ENCODE measurements at regions not wholly inside any gene's neighbourhood (a gene's known extent, or its start where the extent isn't known, plus 50 kb on each side); places are given as distances from the start of the nearest gene placed in this dataset.

GRCh38 chr15:91547356-91547755, 306.2 kb upstream of the SLCO3A1 start:
- Histone ChIP-seq H3K36me3 (ENCODE audit: insufficient read depth, low read length) (no peaks in the 10 kb centered on the region), H3K4me1 (ENCODE audit: insufficient read depth, low read length, poor library complexity, severe bottlenecking) (no peaks in the 10 kb centered on the region), H3K9me2 (ENCODE audit: insufficient read depth, low read length) (no peaks in the 10 kb centered on the region), H2AFZ (ENCODE audit: low read length) (no peak overlapping the region), H3K4me3 (ENCODE audit: low read depth, low read length, poor library complexity, severe bottlenecking) (no peak overlapping the region), H3K79me2 (ENCODE audit: insufficient read depth, low read depth, low read length) (no peaks in the 10 kb centered on the region), H4K20me1 (ENCODE audit: insufficient read depth, low read length) (no peaks in the 10 kb centered on the region), H3K27ac (ENCODE audit: low read depth, low read length, poor library complexity, severe bottlenecking) (no peak overlapping the region), H3K9me3 (ENCODE audit: low read length) (no peaks in the 10 kb centered on the region), H3K4me2 (ENCODE audit: low read length) (no peak overlapping the region)
- no peak for DNase-seq (ENCODE audit: low spot score)
- intact Hi-C loops (cut with micrococcal nuclease; ENCODE audit: unreplicated experiment) = no loop called here
- BruUV-seq (replicated peaks) = no TSS peak
- POLR2A ChIA-PET = interaction anchor here (0.5 kb wide), 1 partner anchor 259 kb away, joined by 3 read pairs; no protein-coding TSS in a partner anchor
- TF ChIP-seq CTCF (conservative IDR thresholded peaks at IDR 0.05; ENCODE audit: low read length) (no peak), EZH2phosphoT487 (IDR thresholded peaks at IDR 0.05; ENCODE audit: borderline replicate concordance, low read depth, low read length) (no peak)
- CTCF ChIA-PET (ENCODE audit: unreplicated experiment) = no interaction called here

DNA sequence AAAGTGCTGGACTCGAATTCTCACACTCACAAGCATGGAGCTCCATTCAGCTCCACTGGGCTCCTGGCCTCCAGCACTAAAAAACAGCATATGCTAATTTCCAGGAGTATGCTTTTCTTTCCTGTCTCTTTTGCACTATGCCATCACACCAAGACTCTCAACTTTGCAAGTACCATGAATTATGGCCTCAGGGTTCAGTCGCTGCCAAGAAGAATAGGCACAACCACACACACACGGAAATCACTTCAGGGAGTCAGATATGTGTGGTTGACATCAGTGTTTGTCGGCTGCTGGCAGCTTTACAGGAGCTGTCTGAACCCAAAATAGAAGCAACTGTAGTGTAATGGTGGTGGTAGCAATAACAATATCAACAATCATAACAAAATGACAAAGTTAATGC, 305.0 kb upstream of the SLCO3A1 start:
- no peak overlapping the region for H2AFZ ChIP-seq (ENCODE audit: low read length)
- BruUV-seq (replicated peaks) = no TSS peak

More for the DNA sequence above, 305.0 kb upstream of the SLCO3A1 start:
- Histone ChIP-seq H4K20me1 (ENCODE audit: insufficient read depth, low read length) (no peaks in the 10 kb centered on the region), H3K79me2 (ENCODE audit: insufficient read depth, low read depth, low read length) (no peaks in the 10 kb centered on the region), H3K9me3 (ENCODE audit: low read length) (no peaks in the 10 kb centered on the region), H3K4me2 (ENCODE audit: low read length) (no peak overlapping the region), H3K9me2 (ENCODE audit: insufficient read depth, low read length) (no peaks in the 10 kb centered on the region), H3K36me3 (ENCODE audit: insufficient read depth, low read length) (no peaks in the 10 kb centered on the region), H3K4me3 (ENCODE audit: low read depth, low read length, poor library complexity, severe bottlenecking) (no peak overlapping the region), H3K4me1 (ENCODE audit: insufficient read depth, low read length, poor library complexity, severe bottlenecking) (no peaks in the 10 kb centered on the region), H3K27ac (ENCODE audit: low read depth, low read length, poor library complexity, severe bottlenecking) (no peak overlapping the region)
- DNase-seq (ENCODE audit: low spot score) = no peak
- CTCF ChIA-PET (ENCODE audit: unreplicated experiment) = no interaction called here
- intact Hi-C loops (cut with micrococcal nuclease; ENCODE audit: unreplicated experiment) = no loop called here
- POLR2A ChIA-PET = interaction anchor here (1.0 kb wide), 1 partner anchor 57 kb away, joined by 3 read pairs; no protein-coding TSS in a partner anchor
- no peak for TF ChIP-seq CTCF (conservative IDR thresholded peaks at IDR 0.05; ENCODE audit: low read length)
- no peak for TF ChIP-seq EZH2phosphoT487 (IDR thresholded peaks at IDR 0.05; ENCODE audit: borderline replicate concordance, low read depth, low read length)
